H1 (cell line): ENCODE measurements at regions not wholly inside any gene's neighbourhood (a gene's known extent, or its start where the extent isn't known, plus 50 kb on each side); places are given as distances from the start of the nearest gene placed in this dataset.

Experiments
- CTCF ChIA-PET: fragments of 300-600 bp; sonication (Branson Sonifier 250); formaldehyde crosslinking; loops from one replicate; lab custom pipeline; 2021; ENCODE audit not compliant: partially characterized antibody; lab: Charles Lee
- POLR2A ChIA-PET: fragments of 300-600 bp; sonication (Branson Sonifier 250); formaldehyde crosslinking; loops from one replicate; lab custom pipeline; 2021; ENCODE audit warnings: inconsistent platforms; ENCODE audit not compliant: partially characterized antibody; lab: Charles Lee
- DNase-seq, 2 experiments: peaks; one replicate each; pipeline versions ENCODE4 v3.0.0 to v3.0.0-alpha.2; 2010 to 2022; ENCODE audit warnings: low spot score in 2 of 2, low read depth in 1 of 2, mixed read lengths in 1 of 2
- FAIRE-seq: peaks from 2 replicates; lab custom pipeline; 2011; peaks lifted over from hg19 to GRCh38; lab: Jason Lieb, UNC
- H2AFZ ChIP-seq: 2 replicates; pipeline ENCODE4 v1.8.1; 2012; ENCODE audit warnings: low read length, inconsistent platforms
- H2AK5ac ChIP-seq: 2 replicates; pipeline ENCODE4 v1.6.1; 2013; ENCODE audit warnings: low read depth, low read length
- H2BK120ac ChIP-seq: replicated peaks from 2 replicates; pipeline ENCODE3; 2013; ENCODE audit warnings: low read depth, low read length, inconsistent platforms
- H2BK12ac ChIP-seq: 2 replicates; pipeline ENCODE4 v1.6.1; 2013; ENCODE audit warnings: low read depth, low read length
- H2BK15ac ChIP-seq: 2 replicates; pipeline ENCODE4 v1.6.1; 2013; ENCODE audit warnings: low read length
- H2BK20ac ChIP-seq: 2 replicates; pipeline ENCODE4 v1.6.1; 2013; ENCODE audit warnings: low read length
- H2BK5ac ChIP-seq: 2 replicates; pipeline ENCODE4 v1.6.1; 2013; ENCODE audit warnings: low read depth, low read length
- H3K14ac ChIP-seq: 2 replicates; pipeline ENCODE4 v1.6.1; 2013; ENCODE audit warnings: inconsistent platforms; ENCODE audit not compliant: insufficient read length
- H3K18ac ChIP-seq: 2 replicates; pipeline ENCODE4 v1.6.1; 2013; ENCODE audit warnings: low read length; ENCODE audit errors: extremely low read depth
- H3K23ac ChIP-seq: 2 replicates; pipeline ENCODE4 v1.6.1; 2013; ENCODE audit warnings: inconsistent platforms; ENCODE audit not compliant: insufficient read length
- H3K23me2 ChIP-seq: 2 replicates; pipeline ENCODE4 v1.6.1; 2013; ENCODE audit warnings: low read depth, low read length
- H3K27ac ChIP-seq: 2 replicates; pipeline ENCODE4 v1.6.1; 2011; ENCODE audit warnings: low read depth, low read length, inconsistent platforms
- H3K27me3 ChIP-seq, 4 experiments: replicated peaks in 1 of 4; 1 replicate in 1 of 4; 2 replicates in 3 of 4; pipeline versions ENCODE4 v1.6.1 to v1.8.1; 2011 to 2013; ENCODE audit warnings: low read length in 3 of 4, mild to moderate bottlenecking in 3 of 4, inconsistent platforms in 2 of 4, mixed read lengths in 2 of 4, moderate library complexity in 1 of 4; ENCODE audit not compliant: control insufficient read depth in 3 of 4, insufficient read depth in 3 of 4; ENCODE audit errors: extremely low read depth in 1 of 4
- H3K36me3 ChIP-seq, 4 experiments: 2 replicates each; pipeline versions ENCODE4 v1.6.1 to v1.8.1; 2011 to 2013; ENCODE audit warnings: mild to moderate bottlenecking in 4 of 4, low read length in 3 of 4, moderate library complexity in 2 of 4, control low read depth in 1 of 4, inconsistent platforms in 1 of 4; ENCODE audit not compliant: insufficient read depth in 4 of 4, control insufficient read depth in 2 of 4
- H3K4ac ChIP-seq: replicated peaks from 2 replicates; pipeline ENCODE3; 2013; ENCODE audit warnings: low read length, low read depth, mixed read lengths, inconsistent platforms; ENCODE audit not compliant: insufficient read length
- H3K4me1 ChIP-seq, 4 experiments: replicated peaks in 1 of 4; 1 replicate in 1 of 4; 2 replicates in 3 of 4; pipeline versions ENCODE4 v1.6.1 to v1.8.1; 2011 to 2013; ENCODE audit warnings: low read length in 3 of 4, inconsistent platforms in 2 of 4, mixed read lengths in 1 of 4; ENCODE audit not compliant: insufficient read depth in 4 of 4, control insufficient read depth in 3 of 4
- H3K4me2 ChIP-seq, 2 experiments: 2 replicates each; pipeline versions ENCODE4 v1.6.1 to v1.8.1; 2011 to 2013; ENCODE audit warnings: low read depth in 2 of 2, low read length in 2 of 2, control low read depth in 1 of 2, inconsistent platforms in 1 of 2, mild to moderate bottlenecking in 1 of 2; ENCODE audit not compliant: insufficient read depth in 1 of 2
- H3K4me3 ChIP-seq, 4 experiments: fragments of 200-600, 300-600 bp in 1 of 4; sonication (generic), shearing (Covaris generic), sonication (Bioruptor Twin) in 1 of 4; 2 replicates each; pipeline versions ENCODE4 v1.5.1 to v1.8.1; 2011 to 2016; ENCODE audit warnings: low read length in 4 of 4, low read depth in 3 of 4, control low read depth in 2 of 4, inconsistent platforms in 2 of 4, mild to moderate bottlenecking in 2 of 4, mixed read lengths in 1 of 4, moderate library complexity in 1 of 4; ENCODE audit not compliant: insufficient read depth in 2 of 4; ENCODE audit errors: extremely low read depth in 1 of 4
- H3K56ac ChIP-seq: replicated peaks from 2 replicates; pipeline ENCODE3; 2013; ENCODE audit warnings: low read depth, mild to moderate bottlenecking, mixed read lengths, low read length, inconsistent platforms; ENCODE audit not compliant: insufficient read length
- H3K79me1 ChIP-seq: 2 replicates; pipeline ENCODE4 v1.6.1; 2013; ENCODE audit warnings: low read depth, low read length, control low read depth
- H3K79me2 ChIP-seq, 2 experiments: 2 replicates each; pipeline versions ENCODE4 v1.6.1 to v1.8.1; 2012 to 2013; ENCODE audit warnings: low read length in 2 of 2, mild to moderate bottlenecking in 2 of 2, inconsistent platforms in 1 of 2; ENCODE audit not compliant: insufficient read depth in 2 of 2, control insufficient read depth in 1 of 2
- H3K9ac ChIP-seq, 4 experiments: replicated peaks in 1 of 4; 1 replicate in 1 of 4; 2 replicates in 3 of 4; pipeline versions ENCODE4 v1.6.1 to v1.8.1; 2011 to 2013; ENCODE audit warnings: low read depth in 3 of 4, low read length in 3 of 4, control low read depth in 2 of 4, mild to moderate bottlenecking in 2 of 4, moderate library complexity in 2 of 4, inconsistent platforms in 1 of 4; ENCODE audit errors: extremely low read depth in 1 of 4
- H3K9me3 ChIP-seq, 2 experiments: 2 replicates each; pipeline versions ENCODE4 v1.6.1 to v1.8.1; 2012 to 2013; ENCODE audit warnings: mild to moderate bottlenecking in 2 of 2, moderate library complexity in 2 of 2, control low read depth in 1 of 2, inconsistent platforms in 1 of 2, low read depth in 1 of 2, low read length in 1 of 2, mixed read lengths in 1 of 2; ENCODE audit not compliant: insufficient read depth in 2 of 2
- H4K20me1 ChIP-seq, 2 experiments: replicated peaks in 1 of 2; 2 replicates each; pipeline versions ENCODE3 to v1.8.1; 2011 to 2013; ENCODE audit warnings: inconsistent platforms in 2 of 2, low read length in 2 of 2, mild to moderate bottlenecking in 1 of 2; ENCODE audit not compliant: insufficient read depth in 2 of 2, control insufficient read depth in 1 of 2
- H4K5ac ChIP-seq: 2 replicates; pipeline ENCODE4 v1.6.1; 2013; ENCODE audit warnings: low read length, low read depth, mixed read lengths, inconsistent platforms; ENCODE audit not compliant: insufficient read length
- H4K8ac ChIP-seq: 2 replicates; pipeline ENCODE4 v1.8.0; 2013; ENCODE audit warnings: mild to moderate bottlenecking, moderate library complexity, low read length, inconsistent platforms; ENCODE audit not compliant: insufficient read depth; ENCODE audit errors: extremely low read depth
- H4K91ac ChIP-seq: replicated peaks from 2 replicates; pipeline ENCODE3; 2013; ENCODE audit warnings: low read length, mixed read lengths, inconsistent platforms; ENCODE audit not compliant: insufficient read length
- CTBP2 ChIP-seq: IDR thresholded peaks from 2 replicates; pipeline ENCODE4 v1.7.0; 2011; ENCODE audit warnings: borderline replicate concordance, mild to moderate bottlenecking, moderate library complexity, mixed read lengths, low read length; ENCODE audit not compliant: insufficient read depth, insufficient read length
- EGR1 ChIP-seq: IDR thresholded peaks from 2 replicates; pipeline ENCODE4 v1.6.1; 2011; ENCODE audit warnings: low read depth, low read length, borderline replicate concordance
- MAFK ChIP-seq: IDR thresholded peaks from 2 replicates; pipeline ENCODE4 v1.6.1; 2012; ENCODE audit warnings: low read depth, mild to moderate bottlenecking, improper control_type of control experiment, low read length
- POU5F1 ChIP-seq: IDR thresholded peaks from 2 replicates; pipeline ENCODE4 v1.6.1; 2011; ENCODE audit warnings: low read depth, mild to moderate bottlenecking, low read length, moderate library complexity
- RAD21 ChIP-seq, 2 experiments: IDR thresholded peaks in 1 of 2; conservative IDR thresholded peaks in 1 of 2; 2 replicates each; pipeline ENCODE4 v1.6.1; 2011; ENCODE audit warnings: low read depth in 2 of 2, low read length in 2 of 2, improper control_type of control experiment in 1 of 2, inconsistent platforms in 1 of 2, mild to moderate bottlenecking in 1 of 2, moderate library complexity in 1 of 2
- SIX5 ChIP-seq: IDR thresholded peaks from 2 replicates; pipeline ENCODE4 v1.6.1; 2011; ENCODE audit warnings: mild to moderate bottlenecking, low read depth, low read length
- SP4 ChIP-seq: IDR thresholded peaks from 2 replicates; pipeline ENCODE4 v1.6.1; 2012; ENCODE audit warnings: low read length, inconsistent platforms
- SUZ12 ChIP-seq: fragments of 200-600 bp; sonication (generic); IDR thresholded peaks from 2 replicates; pipeline ENCODE4 v1.6.1; 2012; ENCODE audit warnings: mild to moderate bottlenecking, inconsistent platforms, low read length, moderate library complexity, mixed read lengths
- TCF12 ChIP-seq: IDR thresholded peaks from 2 replicates; pipeline ENCODE4 v1.6.1; 2011; ENCODE audit warnings: low read depth, mild to moderate bottlenecking, low read length
- YY1 ChIP-seq: IDR thresholded peaks from 2 replicates; pipeline ENCODE4 v1.6.1; 2011; ENCODE audit warnings: low read depth, mild to moderate bottlenecking, low read length
- WGBS, 2 experiments: shearing (Covaris generic) in 1 of 2; methylation state at CpG; one replicate each; pipeline versions ENCODE4 v1.1.6 to v1.1.7; 2013 to 2015; ENCODE audit warnings: low lambda C conversion rate in 2 of 2, mixed read lengths in 2 of 2, inconsistent platforms in 1 of 2, low coverage in 1 of 2, missing lambda C conversion rate in 1 of 2; ENCODE audit not compliant: insufficient replicate concordance in 2 of 2, insufficient coverage in 1 of 2, insufficient read length in 1 of 2; ENCODE audit errors: extremely low coverage in 1 of 2, missing lambda C conversion rate in 1 of 2; 5-methylcytosine and 5-hydroxymethylcytosine counted together
- TF ChIP-seq, protein P1 (sequence below): IDR thresholded peaks from 2 replicates; pipeline ENCODE4 v1.6.1; 2012; ENCODE audit warnings: inconsistent platforms
- TF ChIP-seq, protein P2 (sequence below), 3 experiments: IDR thresholded peaks; 1 replicate in 2 of 3; 2 replicates in 1 of 3; pipeline versions ENCODE4 v1.5.1 to v1.6.1; 2011; ENCODE audit warnings: low read length in 3 of 3, mild to moderate bottlenecking in 3 of 3, inconsistent platforms in 2 of 3, low read depth in 1 of 3, moderate library complexity in 1 of 3; ENCODE audit not compliant: insufficient read depth in 1 of 3; ENCODE audit errors: control extremely low read depth in 1 of 3

DNA sequence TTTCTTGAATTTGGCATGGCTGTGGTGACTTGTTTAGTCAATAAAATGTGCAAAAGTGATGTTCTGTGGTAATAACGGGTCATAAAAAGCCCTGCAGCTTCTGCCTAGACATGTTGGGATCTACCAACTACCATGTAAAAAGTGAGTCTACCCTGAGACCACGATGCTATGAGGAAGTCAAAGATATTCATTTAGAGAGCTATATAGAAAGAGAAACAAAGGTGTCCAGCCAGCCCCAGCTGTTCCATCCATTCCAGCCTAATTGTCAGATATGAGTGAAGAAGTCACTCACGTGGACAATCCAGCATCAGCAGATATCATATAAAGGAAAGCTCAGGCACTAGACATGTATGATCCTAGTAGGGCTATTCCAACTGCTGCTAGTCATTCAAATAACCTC lies 117.2 kb upstream of the SSTR1 start:
- H3K4me3 ChIP-seq: no peak overlapping the region
- no peak overlapping the region for H3K4me2 ChIP-seq
- H4K20me1 ChIP-seq: no peaks in the 10 kb centered on the region
- no peak overlapping the region for H2BK20ac ChIP-seq
- no peak overlapping the region for H4K8ac ChIP-seq
- H3K9ac ChIP-seq: no peak overlapping the region
- H3K27me3 ChIP-seq: no peaks in the 10 kb centered on the region
- H2BK120ac ChIP-seq: no peak overlapping the region
- no peak overlapping the region for H2BK12ac ChIP-seq
- no peaks in the 10 kb centered on the region for H3K79me1 ChIP-seq
- no peak overlapping the region for H3K14ac ChIP-seq
- no peak overlapping the region for H4K91ac ChIP-seq
- FAIRE-seq (no peak), DNase-seq (no peak)
- H3K23ac ChIP-seq: no peak overlapping the region
- no peaks in the 10 kb centered on the region for H3K79me2 ChIP-seq
- no peak overlapping the region for H3K56ac ChIP-seq
- H2AFZ ChIP-seq: no peak overlapping the region
- H3K27ac ChIP-seq: no peak overlapping the region
- H2BK5ac ChIP-seq: no peak overlapping the region
- no peak overlapping the region for H3K4ac ChIP-seq
- no peak overlapping the region for H2AK5ac ChIP-seq
- no peak overlapping the region for H3K18ac ChIP-seq
- H3K9me3 ChIP-seq: peaks cover 3 to 5% of the 10 kb centered on the region in 2 experiments; a peak in 2 of 4 replicates
- no peaks in the 10 kb centered on the region for H3K4me1 ChIP-seq
- ChIA-PET CTCF (interaction anchor here (0.8 kb wide), 1 partner anchor 13 kb away, joined by 3 read pairs; no protein-coding TSS in a partner anchor), POLR2A (no interaction called here)
- no peak overlapping the region for H2BK15ac ChIP-seq
- H3K23me2 ChIP-seq: no peaks in the 10 kb centered on the region
- 72% methylated on average over 3 of the region's 3 CpGs; no CpG with 5 or more reads in 1 of the 2 experiments for WGBS, 2 experiments
- H4K5ac ChIP-seq: no peak overlapping the region
- no peaks in the 10 kb centered on the region for H3K36me3 ChIP-seq
- TF ChIP-seq YY1 (no peak), TCF12 (no peak), SP4 (no peak), SIX5 (no peak), MAFK (no peak), POU5F1 (no peak), RAD21 (IDR thresholded peaks at IDR 0.05 in 1 of 2, conservative IDR thresholded peaks at IDR 0.05 in 1 of 2; ENCODE audit: low read depth in 2 of 2, low read length in 2 of 2) (no peak), EGR1 (no peak), SUZ12 (no peak), CTBP2 (no peak)
- TF ChIP-seq, protein P1, sequence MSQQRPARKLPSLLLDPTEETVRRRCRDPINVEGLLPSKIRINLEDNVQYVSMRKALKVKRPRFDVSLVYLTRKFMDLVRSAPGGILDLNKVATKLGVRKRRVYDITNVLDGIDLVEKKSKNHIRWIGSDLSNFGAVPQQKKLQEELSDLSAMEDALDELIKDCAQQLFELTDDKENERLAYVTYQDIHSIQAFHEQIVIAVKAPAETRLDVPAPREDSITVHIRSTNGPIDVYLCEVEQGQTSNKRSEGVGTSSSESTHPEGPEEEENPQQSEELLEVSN: no peak
- TF ChIP-seq, protein P2, sequence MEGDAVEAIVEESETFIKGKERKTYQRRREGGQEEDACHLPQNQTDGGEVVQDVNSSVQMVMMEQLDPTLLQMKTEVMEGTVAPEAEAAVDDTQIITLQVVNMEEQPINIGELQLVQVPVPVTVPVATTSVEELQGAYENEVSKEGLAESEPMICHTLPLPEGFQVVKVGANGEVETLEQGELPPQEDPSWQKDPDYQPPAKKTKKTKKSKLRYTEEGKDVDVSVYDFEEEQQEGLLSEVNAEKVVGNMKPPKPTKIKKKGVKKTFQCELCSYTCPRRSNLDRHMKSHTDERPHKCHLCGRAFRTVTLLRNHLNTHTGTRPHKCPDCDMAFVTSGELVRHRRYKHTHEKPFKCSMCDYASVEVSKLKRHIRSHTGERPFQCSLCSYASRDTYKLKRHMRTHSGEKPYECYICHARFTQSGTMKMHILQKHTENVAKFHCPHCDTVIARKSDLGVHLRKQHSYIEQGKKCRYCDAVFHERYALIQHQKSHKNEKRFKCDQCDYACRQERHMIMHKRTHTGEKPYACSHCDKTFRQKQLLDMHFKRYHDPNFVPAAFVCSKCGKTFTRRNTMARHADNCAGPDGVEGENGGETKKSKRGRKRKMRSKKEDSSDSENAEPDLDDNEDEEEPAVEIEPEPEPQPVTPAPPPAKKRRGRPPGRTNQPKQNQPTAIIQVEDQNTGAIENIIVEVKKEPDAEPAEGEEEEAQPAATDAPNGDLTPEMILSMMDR (IDR thresholded peaks at IDR 0.05; ENCODE audit: control extremely low read depth in 1 of 3, insufficient read depth in 1 of 3, low read depth in 1 of 3, low read length in 3 of 3): no peak
